GM12874 (cell line): ENCODE measurements at regions not wholly inside any gene's neighbourhood (a gene's known extent, or its start where the extent isn't known, plus 50 kb on each side); places are given as distances from the start of the nearest gene placed in this dataset.

ENCODE experiments used
- CTCF ChIP-seq: IDR thresholded peaks from 2 replicates; pipeline ENCODE4 v1.5.1; 2011; ENCODE audit warnings: low read depth, mild to moderate bottlenecking, control low read depth, low read length, moderate library complexity; ENCODE audit not compliant: insufficient read depth

DNA sequence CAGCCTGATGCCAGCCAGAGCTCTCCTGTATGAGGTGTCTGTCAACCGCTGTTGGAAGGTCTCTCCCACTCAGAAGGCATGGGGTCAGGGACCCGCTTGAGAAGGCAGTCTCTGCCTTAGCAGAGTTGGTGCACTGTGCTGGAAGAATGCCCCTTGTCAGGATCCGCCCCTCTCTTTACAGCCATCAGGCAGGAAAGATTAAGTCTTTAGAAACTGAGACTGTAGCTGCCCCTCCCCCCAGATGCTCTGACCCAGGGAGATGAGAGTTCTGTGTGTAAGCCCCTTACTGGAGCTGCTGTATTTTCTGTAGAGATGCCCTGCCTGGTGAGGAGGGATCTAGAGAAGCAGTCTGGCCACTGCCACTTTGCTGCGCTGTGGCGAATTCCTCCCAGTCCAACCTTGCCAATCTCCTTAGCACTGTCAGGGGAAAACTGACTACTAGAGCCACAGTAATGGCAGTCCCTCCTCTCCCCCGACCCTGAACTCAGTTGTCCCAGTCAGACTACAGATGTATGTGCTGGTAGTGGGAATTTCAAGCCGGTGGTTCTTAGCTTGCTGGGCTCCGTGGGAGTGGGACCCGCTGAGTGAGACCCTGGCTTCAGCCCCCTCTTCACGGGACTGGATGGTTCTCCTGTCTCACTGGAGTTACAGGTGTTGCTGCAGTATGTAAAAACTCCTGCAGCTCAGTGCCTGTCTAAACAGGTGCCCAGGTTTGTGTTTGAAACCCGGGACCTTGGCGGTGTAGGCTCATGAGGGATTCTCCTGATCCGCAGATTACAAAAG is 285.5 kb upstream of the ZWINT start:
- TF ChIP-seq CTCF, result no peak

DNA sequence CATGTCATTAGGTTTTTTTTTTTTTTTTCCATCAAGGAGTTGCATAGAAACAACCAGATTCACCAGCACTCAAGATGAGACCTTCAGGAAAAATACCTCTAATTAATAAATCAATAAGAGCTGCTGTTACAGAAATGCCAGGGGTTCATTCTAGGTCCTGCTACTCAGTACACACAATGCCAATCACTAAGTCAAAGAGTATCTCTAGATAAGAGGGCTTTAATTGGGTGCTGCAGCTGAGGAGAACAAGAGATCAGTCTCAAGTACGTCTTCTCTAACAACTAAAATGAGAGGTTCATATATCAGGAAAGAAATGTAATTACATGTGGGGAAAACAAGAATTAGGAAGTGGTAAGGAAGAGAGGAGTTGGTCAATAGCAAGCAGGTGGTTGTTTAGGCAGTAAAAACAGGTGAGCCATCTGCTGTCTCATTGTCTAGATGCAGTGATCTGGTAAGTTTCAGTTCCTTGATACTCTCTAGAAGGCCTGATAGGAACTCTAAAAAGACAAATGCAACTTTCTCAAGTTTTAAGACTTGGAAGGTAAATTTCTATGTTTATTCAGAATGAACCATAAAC is 272.9 kb upstream of the ZWINT start:
- no peak for TF ChIP-seq CTCF

- no peak for TF ChIP-seq CTCF
Measured at GRCh38 chr10:56632537-56632936, 271.5 kb upstream of the ZWINT start.

- no peak for TF ChIP-seq CTCF
Measured at GRCh38 chr10:56624082-56624481, 263.0 kb upstream of the ZWINT start.

GRCh38 chr10:56623064-56623463 is 262.0 kb upstream of the ZWINT start:
- no peak for TF ChIP-seq CTCF

GRCh38 chr10:56622335-56622973 is 261.4 kb upstream of the ZWINT start:
- TF ChIP-seq CTCF, result no peak

DNA sequence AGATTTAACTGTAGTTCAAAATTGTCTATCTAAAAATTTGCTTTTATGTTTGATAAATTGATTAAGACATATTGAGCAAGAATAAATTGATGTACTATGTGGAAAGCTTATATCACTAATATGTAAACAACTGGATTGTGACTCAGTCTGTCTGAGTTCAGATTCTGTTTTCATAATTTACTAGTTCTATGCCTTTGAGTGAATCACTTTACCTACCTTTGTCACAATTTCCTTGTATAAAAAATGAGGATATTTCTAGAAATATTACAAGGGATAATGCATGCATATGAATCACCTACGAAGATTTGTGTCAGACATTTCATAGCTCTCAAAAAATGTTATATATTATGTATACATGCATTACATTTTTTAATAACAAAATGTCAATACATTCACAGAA is 245.1 kb upstream of the ZWINT start:
- no peak for TF ChIP-seq CTCF
